IPS-11a (cell line): ENCODE measurements at regions not wholly inside any gene's neighbourhood (a gene's known extent, or its start where the extent isn't known, plus 50 kb on each side); places are given as distances from the start of the nearest gene placed in this dataset.

Experiments used
- H3K4me3 ChIP-seq: one replicate; pipeline ENCODE4 v1.5.1; 2013; ENCODE audit warnings: low read depth, low read length, control low read depth

DNA sequence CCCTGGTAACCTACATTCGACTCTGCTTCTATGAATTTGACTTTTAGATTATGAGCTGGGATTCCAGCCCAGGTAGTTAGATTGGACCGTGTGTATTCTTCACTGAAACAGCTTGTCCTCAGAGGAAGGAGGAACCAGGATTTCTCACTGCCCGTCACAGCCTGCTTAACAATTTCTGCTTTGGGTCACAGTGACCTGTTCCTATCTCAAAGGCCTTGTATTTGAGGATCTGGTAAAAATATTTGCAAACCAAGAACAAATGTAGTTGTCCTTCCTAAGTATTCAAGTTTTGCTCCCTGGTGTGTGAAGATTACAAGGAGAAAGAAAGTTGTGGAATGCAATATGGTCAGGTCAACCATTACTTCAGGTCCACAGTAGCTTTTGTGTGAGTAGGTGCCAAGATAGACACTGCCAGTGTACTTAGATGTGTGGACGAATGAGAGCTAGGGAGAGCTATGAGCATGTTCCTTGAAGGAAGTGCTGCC is 55.1 kb downstream of the KIF4B start:
- H3K4me3 ChIP-seq = no peak overlapping the region

DNA sequence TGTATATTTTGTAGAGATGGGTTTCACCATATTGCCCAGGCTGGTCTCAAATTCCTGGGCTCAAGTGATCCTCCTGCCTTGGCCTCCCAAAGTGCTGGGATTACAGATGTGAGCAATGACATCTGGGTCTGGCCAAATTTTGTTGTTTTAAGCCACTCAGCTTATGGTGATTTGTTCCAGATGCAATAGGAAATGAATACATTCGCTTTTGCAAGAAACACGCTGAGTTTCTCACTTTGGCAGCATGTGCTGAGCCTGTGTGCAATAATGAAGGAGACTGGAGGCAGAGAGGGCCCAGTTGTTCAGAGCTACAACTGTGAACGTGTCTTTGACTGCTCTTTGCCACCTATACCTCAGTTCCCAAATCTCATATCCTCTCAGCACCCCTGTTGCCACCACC is 56.4 kb downstream of the KIF4B start:
- no peak overlapping the region for H3K4me3 ChIP-seq

DNA sequence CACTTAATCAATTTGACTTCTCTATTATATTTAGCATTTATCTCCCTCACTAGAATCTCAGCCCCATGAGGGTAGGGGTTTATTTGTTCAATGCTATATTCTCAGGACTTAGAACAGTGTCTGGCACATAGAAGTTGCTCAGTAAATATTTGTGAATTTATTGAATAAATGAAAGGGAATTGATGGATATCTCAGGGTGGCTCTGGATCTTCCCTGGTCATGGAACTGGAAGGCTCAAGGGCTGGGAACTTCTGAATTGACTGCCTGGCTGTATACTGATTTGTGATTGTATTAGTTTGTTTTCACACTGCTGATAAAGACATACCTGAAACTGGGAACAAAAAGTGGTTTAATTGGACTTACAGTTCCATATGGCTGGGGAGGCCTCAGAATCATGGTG is 57.2 kb downstream of the KIF4B start:
- H3K4me3 ChIP-seq = no peak overlapping the region

DNA sequence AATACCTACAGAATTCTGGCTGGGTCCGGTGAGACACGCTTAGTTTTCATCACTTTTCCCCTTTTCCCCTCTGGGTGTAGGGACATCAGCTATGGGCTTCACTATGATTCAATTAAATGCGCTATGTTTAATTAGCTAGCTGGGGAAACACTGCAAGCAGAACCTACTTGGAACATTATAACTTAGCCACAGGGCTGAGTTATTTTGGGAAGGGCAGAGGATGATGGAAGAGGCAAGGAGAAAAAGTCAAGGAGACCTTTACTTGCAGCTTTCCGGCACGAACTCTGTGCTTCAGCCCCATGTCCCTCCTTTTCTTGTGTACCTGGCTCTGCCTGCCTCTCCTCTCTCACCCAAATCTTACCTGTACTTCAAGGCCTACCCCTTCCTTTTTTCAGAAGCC is 62.8 kb downstream of the KIF4B start:
- H3K4me3 ChIP-seq = no peak overlapping the region

DNA sequence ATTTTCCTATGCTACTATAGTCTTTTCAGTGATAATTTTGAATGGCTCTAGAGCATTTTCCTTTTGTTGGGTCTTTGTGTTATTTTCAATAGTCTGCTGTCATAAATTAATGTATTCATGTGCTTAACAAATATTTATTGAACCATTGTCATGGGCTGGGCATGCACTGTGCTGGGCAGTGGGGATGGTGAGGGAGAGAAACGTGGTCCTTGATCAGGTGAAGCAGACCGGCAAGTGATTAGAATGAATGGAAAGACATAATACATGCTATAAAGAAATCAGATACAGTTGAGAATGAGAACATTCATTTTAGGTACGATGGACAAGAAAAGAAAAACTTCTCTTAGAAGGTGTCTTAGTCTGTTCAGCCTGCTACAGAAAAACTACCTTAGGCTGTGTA is 66.1 kb downstream of the KIF4B start:
- no peak overlapping the region for H3K4me3 ChIP-seq

DNA sequence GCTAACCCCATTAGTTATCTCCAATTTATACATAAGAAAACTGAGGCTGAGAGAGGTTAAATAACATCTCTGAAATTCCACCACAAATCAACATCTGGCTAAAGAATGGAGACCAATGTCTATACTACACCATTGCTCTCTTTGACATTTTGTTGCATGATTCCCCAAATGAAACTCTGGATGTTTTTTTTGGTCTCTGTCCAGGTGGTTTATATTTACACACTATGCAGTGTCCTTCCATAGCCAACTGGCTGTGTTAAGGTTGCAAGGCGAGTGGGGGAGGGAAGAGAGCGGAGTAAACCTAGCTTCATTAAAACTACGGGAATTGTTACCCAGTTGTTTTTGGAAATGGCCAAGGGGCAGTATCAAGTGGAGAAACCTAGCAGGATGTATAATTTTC is 67.2 kb downstream of the KIF4B start:
- no peak overlapping the region for H3K4me3 ChIP-seq

DNA sequence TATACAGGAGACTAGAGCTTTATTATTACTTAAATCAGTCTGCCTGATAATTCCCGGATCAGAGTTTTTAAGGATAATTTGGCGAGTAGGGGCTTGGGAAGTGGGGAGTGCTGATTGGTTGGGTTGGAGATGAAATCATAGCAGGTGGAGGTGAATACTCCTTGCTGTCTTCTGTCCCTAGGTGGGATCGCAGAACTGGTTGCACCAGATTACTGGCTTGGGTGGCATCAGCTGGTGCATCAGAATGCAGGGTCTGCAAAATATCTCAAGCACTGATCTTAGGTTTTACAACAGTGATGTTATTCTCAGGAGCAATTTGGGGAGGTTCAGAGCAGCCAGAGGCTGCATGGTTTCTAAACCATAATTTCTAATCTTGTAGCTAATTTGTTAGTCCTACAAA is 68.1 kb downstream of the KIF4B start:
- no peak overlapping the region for H3K4me3 ChIP-seq

DNA sequence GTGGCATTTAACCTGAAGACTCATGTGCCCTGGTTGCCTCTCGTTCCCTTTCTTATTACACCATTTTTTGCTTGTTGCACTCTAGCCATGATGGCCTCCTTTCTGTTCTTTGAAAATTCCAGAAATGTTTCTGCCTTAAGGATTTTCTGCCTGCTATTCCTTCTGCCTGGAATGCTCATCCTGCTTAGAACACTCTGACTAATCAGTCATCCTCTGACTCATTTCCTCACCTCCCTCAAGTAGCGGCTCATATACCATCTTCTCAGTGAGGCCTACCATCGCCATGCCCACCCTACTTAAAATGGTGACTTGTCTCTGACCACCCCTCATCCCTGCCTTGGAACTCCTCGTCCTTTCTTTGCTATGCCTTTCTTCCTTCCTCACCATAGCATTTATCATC is 68.8 kb downstream of the KIF4B start:
- H3K4me3 ChIP-seq = no peak overlapping the region

DNA sequence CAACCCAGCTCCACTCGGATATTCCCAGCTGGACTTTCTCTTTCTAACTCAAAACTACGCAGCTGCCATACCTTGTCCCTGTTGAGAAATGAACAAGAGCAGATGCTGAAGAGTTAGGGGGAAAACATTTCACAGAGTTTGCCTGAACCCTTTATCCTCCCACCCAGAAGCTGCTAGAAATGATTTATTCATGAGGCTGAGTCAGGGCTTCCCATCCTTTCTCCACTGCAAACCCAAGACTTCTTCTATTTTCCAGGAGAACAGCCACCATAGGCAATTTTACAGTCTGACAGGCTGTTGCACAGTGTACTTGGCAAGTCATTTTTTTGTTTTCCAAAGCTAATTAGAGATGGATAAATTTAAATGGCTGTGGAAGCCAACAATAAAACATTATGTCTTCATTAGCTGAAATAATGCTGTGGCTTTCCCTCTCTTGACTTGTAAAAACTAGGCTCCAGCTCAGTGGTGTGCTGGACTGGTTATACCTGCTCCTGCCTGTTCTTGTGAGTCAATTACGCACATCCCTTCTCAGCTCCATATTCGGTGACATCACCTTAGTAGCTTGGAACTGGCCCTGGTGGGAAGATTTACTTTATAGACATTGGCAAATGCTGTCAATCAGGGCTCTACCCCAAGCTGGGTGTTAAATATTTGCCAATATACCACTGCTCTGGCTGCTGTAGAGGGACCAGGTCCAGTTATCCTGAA is 71.9 kb downstream of the KIF4B start:
- no peak overlapping the region for H3K4me3 ChIP-seq

DNA sequence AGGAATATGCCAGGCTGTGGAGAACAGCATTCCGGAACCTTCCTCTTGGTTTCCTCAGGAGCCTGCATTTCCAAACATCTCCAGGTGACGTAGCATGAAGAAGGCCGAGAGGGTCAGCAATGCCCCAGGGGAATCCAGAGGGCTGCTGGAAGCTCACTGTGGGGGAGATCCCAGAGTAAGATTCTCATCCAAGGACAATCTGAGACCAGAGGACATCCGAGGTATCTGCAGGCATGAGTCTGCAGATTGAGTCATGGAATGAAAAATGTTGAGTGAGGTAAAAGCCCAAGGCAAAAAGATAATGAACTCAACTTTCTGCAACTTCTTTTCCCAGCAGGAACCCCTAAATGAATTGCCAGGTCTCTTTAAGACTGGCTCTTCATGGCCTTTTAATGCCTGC is 73.5 kb downstream of the KIF4B start:
- H3K4me3 ChIP-seq = no peak overlapping the region

DNA sequence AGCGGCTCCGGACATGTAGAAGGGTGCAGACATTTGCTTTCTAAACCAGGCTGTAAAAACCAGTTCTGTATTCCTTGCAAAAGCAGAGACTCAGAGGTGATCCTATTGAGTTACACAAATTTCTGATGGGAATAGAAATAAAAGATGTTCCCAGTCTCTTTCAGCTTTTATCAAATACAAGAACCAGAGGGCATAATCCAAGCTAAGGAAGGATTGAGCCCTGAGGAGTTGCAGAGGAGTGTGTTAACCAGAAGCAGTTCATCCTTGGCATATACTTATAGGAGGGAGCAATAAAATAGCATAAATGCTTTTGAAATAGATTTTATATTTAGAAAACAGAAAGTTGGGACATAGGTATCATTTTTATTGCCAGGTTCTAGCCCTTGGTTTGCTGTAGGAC is 75.3 kb downstream of the KIF4B start:
- H3K4me3 ChIP-seq = no peak overlapping the region

DNA sequence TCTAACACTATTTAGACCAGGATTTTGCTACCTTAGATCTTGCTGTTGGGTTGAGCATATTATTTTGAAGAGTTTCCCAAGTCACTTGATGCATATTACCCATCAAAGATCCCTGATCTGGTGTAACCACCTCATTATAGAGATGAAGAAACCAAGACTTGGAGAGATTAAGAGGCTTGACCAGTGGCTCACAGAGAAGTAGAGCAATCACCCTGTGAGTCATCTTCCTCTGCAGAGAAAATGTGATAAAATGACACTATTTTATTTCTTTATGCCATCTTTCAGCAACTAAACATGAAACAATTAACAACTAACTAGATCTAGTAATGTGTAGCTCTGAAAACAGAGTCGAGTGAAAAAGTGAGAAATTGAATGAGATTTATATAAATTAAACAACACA is 76.1 kb downstream of the KIF4B start:
- H3K4me3 ChIP-seq = no peak overlapping the region

DNA sequence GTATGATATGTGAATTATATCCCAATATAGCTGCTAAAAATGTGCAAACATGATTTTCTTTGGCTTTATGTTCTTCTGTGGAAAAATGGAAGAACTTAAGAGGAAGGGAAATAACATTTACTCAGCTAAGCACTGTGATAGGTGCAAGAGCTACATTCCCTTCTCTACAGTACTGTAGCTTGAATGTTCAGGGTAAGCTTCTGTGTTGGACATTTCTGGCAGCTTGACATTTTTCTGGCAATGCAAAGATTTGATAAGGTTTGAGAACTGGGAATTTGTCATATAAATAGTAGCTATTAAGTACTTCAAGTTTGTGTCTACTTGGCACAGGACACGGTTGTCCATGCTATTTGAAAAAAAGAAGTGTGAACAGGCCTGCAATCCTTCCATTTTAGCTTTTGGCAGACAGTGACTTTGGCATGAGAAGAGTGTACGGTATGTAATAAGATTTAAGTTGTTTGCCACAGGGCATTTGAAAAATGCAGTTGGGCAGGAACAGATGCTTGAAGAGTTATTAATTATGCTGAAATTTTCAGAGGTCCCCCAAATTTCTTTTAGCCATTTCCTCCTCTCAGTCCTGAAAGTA is 77.6 kb downstream of the KIF4B start:
- H3K4me3 ChIP-seq = no peak overlapping the region

DNA sequence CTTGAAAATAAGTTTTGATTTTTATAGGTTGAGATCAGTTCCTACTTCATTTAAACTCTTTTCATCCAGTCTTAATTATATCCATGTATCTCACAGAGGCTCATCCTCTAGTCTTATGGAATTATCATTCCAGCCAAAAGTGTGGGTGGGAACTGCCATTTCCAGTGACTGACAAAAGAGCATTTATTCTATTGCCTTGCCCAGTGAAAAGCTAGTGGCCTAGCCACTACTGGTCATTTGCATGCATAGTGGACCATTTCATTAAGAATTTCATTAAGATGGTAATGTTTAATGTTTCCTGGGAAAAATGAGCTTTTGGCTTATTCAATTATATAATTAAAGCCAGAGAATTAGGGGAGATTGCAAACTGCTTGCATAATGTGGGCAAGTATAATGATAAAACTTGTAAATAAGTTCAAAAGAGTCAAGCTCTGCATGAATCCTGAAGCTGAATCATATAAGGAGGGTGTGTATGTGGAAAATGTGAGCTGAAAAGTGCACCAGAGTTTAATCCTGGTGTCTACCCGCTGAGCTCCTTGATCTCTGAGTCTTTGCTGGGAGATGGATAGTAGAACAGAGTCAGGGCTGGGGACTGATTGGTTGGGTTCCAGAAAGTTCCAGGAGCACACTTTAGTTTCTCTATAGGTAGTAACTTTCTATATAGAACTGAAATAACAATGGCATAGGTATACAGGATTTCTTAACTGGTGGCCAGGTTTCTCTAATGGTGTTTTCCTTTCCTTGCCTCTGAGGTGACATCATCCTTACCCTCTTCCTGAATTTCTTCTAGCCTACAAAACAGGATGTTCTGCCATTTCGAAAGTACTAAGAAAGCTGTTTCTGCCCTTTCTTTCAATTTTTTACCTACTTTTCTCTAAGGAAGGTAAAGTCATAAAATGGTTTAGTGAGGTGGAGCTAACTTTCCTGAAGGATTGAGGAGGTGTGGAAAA is 78.5 kb downstream of the KIF4B start:
- no peak overlapping the region for H3K4me3 ChIP-seq

DNA sequence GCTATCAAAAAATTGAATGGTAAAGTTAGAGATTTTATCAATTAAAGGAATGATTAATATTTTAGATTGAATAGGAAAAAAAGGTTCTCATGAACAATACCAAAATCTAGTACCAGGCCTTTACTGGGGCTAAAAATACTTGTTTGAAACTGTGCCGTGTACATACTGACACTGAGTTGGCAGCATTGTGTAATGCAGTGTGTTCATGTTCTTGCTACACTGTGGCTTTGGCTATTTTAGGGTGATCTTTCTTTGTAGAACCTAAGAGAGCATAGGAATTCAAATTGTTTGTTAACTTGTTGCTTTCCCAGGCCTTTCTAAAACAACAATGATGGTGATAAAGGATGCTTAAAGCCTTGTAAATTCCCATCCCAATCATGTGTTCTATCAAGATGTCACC is 80.9 kb downstream of the KIF4B start:
- no peak overlapping the region for H3K4me3 ChIP-seq

DNA sequence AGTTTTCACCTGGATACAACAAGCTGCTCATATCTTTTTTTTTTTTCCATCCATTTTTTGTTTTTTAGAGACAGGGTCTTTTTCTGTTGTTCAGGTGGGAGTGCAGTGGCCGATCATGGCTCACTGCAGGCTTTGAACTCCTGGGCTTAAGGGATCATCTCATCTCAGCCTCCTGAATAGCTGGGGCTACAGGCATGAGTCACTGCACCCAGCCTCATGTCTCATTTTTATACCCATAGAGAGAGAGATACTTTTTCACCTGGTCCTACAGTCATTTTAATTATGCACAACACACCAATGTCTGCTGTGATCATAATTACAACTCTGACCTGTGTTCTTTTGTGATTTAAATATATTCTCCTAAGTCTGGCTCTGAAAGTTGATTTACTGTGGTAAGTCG is 84.4 kb downstream of the KIF4B start:
- H3K4me3 ChIP-seq = no peak overlapping the region

DNA sequence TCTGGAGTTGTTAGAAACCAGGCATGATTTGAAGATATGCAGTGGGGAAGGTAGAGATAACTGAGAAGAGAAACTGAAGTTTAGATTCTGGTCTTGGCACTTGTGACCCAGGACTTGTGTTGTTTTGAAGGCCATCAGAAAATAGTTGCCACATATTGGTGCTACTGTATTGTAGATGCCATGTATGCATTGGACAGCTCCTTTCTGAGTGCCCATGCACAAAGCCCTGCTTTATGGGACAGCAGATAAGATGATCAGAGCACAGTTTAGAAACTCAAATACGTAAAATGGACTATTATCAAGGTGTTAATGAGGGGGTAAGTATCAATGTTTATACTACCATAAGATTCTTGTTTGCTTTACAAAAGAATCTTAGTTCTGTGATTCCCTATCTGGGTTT is 84.9 kb downstream of the KIF4B start:
- no peak overlapping the region for H3K4me3 ChIP-seq

DNA sequence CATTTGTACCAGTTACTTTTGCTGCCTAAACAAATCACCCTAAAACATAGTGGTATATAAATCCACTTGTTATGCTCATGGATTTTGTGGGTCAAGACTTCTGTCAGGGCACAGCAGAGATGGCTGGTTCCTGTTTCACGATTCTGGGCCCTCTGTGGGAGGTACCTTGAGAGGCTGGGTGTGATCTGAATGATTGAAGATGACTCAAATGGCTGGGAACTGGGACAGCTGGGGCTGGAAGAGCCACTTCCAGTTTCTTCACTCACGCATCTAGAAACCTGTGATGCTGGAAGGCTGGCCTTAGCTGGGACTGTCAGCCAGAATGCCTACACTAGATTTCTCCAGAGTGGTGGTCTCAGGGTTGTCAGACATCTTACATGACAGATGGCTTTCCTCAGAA is 88.1 kb downstream of the KIF4B start:
- no peak overlapping the region for H3K4me3 ChIP-seq

DNA sequence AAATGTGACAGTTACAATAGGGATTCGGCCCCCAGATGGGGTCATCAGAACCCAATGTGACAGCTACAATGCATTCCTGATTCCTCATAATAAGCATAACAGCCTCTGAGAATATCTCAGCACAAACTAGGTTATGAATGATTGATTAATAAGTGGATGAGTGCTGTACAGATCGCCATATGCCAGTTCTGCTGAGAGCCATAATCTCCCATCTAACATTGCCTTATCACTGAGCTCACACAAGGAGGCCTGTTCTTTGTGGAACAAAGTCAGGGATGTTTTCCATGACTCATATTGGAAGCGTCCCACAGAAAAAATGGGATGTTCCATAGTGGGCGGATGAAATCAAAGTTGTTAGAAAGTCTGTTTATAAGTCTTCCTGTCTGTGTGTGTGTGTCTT is 89.6 kb downstream of the KIF4B start:
- H3K4me3 ChIP-seq = no peak overlapping the region

DNA sequence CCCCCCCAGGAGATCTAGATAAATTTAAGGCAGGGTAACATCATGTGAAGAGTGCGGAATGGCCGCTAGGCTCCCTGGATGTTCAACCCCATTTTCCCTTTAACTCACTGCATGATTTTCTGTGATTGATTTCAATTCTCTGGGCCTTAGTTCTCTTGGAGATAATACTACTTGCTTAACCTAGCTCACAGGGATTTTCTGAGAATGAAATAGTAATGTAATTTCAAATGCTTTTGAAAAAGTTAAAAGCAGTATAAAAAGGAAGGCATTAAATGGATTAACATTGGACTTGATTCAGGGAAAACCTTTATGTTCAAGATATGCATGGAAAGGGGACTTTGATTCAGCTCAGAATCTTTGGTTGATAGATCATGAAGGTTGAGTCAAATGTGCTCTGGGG is 90.9 kb downstream of the KIF4B start:
- no peak overlapping the region for H3K4me3 ChIP-seq

DNA sequence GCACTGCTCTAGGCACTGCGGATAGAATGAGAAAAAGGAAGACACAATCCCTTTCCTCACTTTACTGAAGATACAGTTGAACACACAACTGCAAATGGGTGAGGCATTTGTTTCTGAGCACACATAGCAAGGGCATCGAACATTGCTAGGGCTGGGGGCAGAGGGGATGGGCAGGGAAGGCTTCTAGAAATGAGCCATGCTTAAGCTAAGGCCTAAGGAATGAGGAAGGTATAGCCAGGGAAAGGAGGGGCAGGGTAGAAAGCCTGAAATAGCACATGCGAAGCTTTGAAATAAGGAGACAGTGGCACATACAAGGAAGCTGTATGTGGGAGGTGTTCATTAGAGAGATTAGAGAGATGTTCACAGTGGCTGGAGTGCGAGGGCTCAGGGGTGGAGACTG is 92.7 kb downstream of the KIF4B start:
- H3K4me3 ChIP-seq = no peak overlapping the region

DNA sequence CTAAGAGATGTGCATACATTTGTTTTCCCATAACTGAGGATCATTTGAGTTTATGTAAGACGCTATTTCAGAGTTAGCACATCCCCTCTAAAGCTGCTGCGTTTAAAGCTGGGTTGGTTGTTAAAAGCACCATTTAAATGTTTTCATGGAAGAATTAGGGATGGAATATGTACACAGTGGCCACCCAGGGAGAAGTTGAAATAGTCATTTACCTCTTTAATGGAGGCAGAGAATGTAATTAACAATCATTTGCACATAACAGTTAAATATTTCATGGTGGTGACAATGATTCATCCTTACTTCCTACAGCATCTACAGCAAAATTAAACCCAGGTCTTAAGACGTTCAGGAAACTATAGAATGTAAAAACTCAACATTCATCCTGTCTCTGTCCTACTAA is 100.3 kb downstream of the KIF4B start:
- H3K4me3 ChIP-seq = no peak overlapping the region
